ENCODE measurements at regions not wholly inside any gene's neighbourhood (a gene's known extent, or its start where the extent isn't known, plus 50 kb on each side); places are given as distances from the start of the nearest gene placed in this dataset.

GRCh38 chr15:93460717-93461116 lies 371.7 kb upstream of the RGMA start:
- Histone ChIP-seq H3K27me3 (no peaks in the 10 kb centered on the region), H3K36me3 (no peaks in the 10 kb centered on the region), H3K9me3 (no peaks in the 10 kb centered on the region), H3K4me1 (no peaks in the 10 kb centered on the region), H3K27ac (no peak overlapping the region), H3K4me3 (no peak overlapping the region)
- intact Hi-C loops (cut with DNase I), result no loop called here
- DNase-seq, result no peak
- no peak for FAIRE-seq
- TF ChIP-seq, protein P1, sequence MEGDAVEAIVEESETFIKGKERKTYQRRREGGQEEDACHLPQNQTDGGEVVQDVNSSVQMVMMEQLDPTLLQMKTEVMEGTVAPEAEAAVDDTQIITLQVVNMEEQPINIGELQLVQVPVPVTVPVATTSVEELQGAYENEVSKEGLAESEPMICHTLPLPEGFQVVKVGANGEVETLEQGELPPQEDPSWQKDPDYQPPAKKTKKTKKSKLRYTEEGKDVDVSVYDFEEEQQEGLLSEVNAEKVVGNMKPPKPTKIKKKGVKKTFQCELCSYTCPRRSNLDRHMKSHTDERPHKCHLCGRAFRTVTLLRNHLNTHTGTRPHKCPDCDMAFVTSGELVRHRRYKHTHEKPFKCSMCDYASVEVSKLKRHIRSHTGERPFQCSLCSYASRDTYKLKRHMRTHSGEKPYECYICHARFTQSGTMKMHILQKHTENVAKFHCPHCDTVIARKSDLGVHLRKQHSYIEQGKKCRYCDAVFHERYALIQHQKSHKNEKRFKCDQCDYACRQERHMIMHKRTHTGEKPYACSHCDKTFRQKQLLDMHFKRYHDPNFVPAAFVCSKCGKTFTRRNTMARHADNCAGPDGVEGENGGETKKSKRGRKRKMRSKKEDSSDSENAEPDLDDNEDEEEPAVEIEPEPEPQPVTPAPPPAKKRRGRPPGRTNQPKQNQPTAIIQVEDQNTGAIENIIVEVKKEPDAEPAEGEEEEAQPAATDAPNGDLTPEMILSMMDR (IDR thresholded peaks at IDR 0.05), result no peak
- ATAC-seq, result peak in 3 of 4 donors; percentile 59 to 78 (median 75)

- 96 to 97% methylated on average over 3 of the region's 3 CpGs for WGBS, 2 donors
- Histone ChIP-seq H3K27ac (no peak overlapping the region), H3K4me3 (no peak overlapping the region), H3K36me3 (no peaks in the 10 kb centered on the region), H3K4me1 (no peaks in the 10 kb centered on the region), H3K9me3 (no peaks in the 10 kb centered on the region), H3K27me3 (no peaks in the 10 kb centered on the region)
- TF ChIP-seq, protein P1 (IDR thresholded peaks at IDR 0.05), result no peak
- intact Hi-C loops (cut with DNase I), result no loop called here
- ATAC-seq, result no peak
- DNase-seq, result no peak
- no peak for FAIRE-seq
These were observed 370.4 kb upstream of the RGMA start for GRCh38 chr15:93459396-93459795.

- H3K4me3 ChIP-seq, result no peak overlapping the region
- FAIRE-seq (no peak), DNase-seq (no peak), ATAC-seq (no peak)
- 71 to 94% methylated on average over 5 of the region's 5 CpGs for WGBS, 2 donors
- no peak overlapping the region for H3K27ac ChIP-seq
- intact Hi-C loops (cut with DNase I), result no loop called here
- no peaks in the 10 kb centered on the region for H3K36me3 ChIP-seq
- no peaks in the 10 kb centered on the region for H3K9me3 ChIP-seq
- TF ChIP-seq, protein P1 (IDR thresholded peaks at IDR 0.05), result no peak
- no peaks in the 10 kb centered on the region for H3K27me3 ChIP-seq
- no peaks in the 10 kb centered on the region for H3K4me1 ChIP-seq
These were observed 369.6 kb upstream of the RGMA start for GRCh38 chr15:93458597-93458996.

DNA sequence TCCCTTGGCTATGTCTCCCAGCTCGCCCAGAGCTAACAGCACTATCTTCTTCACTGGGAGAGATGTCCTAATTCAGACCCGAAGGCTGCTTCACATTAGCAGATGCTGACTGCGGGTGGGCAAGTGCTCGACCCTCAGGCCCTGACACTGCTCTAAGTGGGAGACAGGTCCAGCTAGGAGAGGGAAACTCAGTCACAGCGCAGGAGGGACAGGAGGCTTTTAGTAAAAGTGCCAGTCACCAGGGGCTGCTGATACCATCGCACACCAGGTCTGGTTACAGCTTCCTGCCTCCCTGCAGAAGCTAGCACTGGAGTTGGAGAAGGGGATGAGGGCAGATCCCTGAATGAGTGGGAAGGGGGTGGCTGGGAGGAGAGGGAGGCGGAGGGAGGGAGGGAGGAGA lies 365.8 kb upstream of the RGMA start:
- Histone ChIP-seq H3K4me1 (no peaks in the 10 kb centered on the region), H3K27me3 (no peaks in the 10 kb centered on the region), H3K9me3 (no peaks in the 10 kb centered on the region), H3K36me3 (no peaks in the 10 kb centered on the region), H3K27ac (no peak overlapping the region), H3K4me3 (no peak overlapping the region)
- ATAC-seq (no peak), FAIRE-seq (no peak), DNase-seq (no peak)
- TF ChIP-seq, protein P1 (IDR thresholded peaks at IDR 0.05), result no peak
- 65 to 77% methylated on average over 7 of the region's 7 CpGs for WGBS, 2 donors
- intact Hi-C loops (cut with DNase I), result no loop called here

GRCh38 chr15:93452537-93453211 lies 363.7 kb upstream of the RGMA start:
- Histone ChIP-seq H3K27ac (no peak overlapping the region), H3K4me1 (no peaks in the 10 kb centered on the region), H3K9me3 (no peaks in the 10 kb centered on the region), H3K36me3 (no peaks in the 10 kb centered on the region), H3K27me3 (no peaks in the 10 kb centered on the region), H3K4me3 (no peak overlapping the region)
- FAIRE-seq, result no peak
- peak in 1 of 4 donors; percentile 29 for ATAC-seq
- TF ChIP-seq, protein P1 (IDR thresholded peaks at IDR 0.05), result no peak
- no peak for DNase-seq
- intact Hi-C loops (cut with DNase I), result no loop called here
